NCI-H774 (cell line): ENCODE measurements at regions not wholly inside any gene's neighbourhood (a gene's known extent, or its start where the extent isn't known, plus 50 kb on each side); places are given as distances from the start of the nearest gene placed in this dataset.

Source experiments
- DNase-seq: peaks from one replicate; lab custom pipeline; 2025; lab: John Stamatoyannopoulos, UW

GRCh38 chr16:5442986-5443385, 345.4 kb upstream of the EEF2KMT start:
- DNase-seq = no peak

GRCh38 chr16:5442054-5442453, 344.5 kb upstream of the EEF2KMT start:
- no peak for DNase-seq

GRCh38 chr16:5438591-5438990, 341.0 kb upstream of the EEF2KMT start:
- DNase-seq = no peak

GRCh38 chr16:5433587-5433986, 336.0 kb upstream of the EEF2KMT start:
- DNase-seq = no peak

GRCh38 chr16:5432166-5432565, 334.6 kb upstream of the EEF2KMT start:
- no peak for DNase-seq

- no peak for DNase-seq
These were observed 333.0 kb upstream of the EEF2KMT start for GRCh38 chr16:5430598-5430997.

- DNase-seq = no peak
These were observed 331.3 kb upstream of the EEF2KMT start for GRCh38 chr16:5428932-5429331.

GRCh38 chr16:5427571-5427970, 330.0 kb upstream of the EEF2KMT start:
- no peak for DNase-seq

GRCh38 chr16:5422643-5423496, 325.3 kb upstream of the EEF2KMT start:
- DNase-seq = no peak

- no peak for DNase-seq
These were observed 324.5 kb upstream of the EEF2KMT start for GRCh38 chr16:5422047-5422446.

GRCh38 chr16:5416013-5416412, 318.4 kb upstream of the EEF2KMT start:
- no peak for DNase-seq

GRCh38 chr16:5415123-5415522, 317.5 kb upstream of the EEF2KMT start:
- no peak for DNase-seq

GRCh38 chr16:5412731-5413130, 315.1 kb upstream of the EEF2KMT start:
- no peak for DNase-seq

GRCh38 chr16:5398203-5398602, 300.6 kb upstream of the EEF2KMT start:
- DNase-seq = no peak

- no peak for DNase-seq
These were observed 299.3 kb upstream of the EEF2KMT start for GRCh38 chr16:5396880-5397279.

- no peak for DNase-seq
These were observed 295.5 kb upstream of the EEF2KMT start for GRCh38 chr16:5393070-5393469.

GRCh38 chr16:5386989-5387388, 289.4 kb upstream of the EEF2KMT start:
- DNase-seq = no peak

- no peak for DNase-seq
These were observed 288.2 kb upstream of the EEF2KMT start for GRCh38 chr16:5385811-5386210.

GRCh38 chr16:5385115-5385514, 287.5 kb upstream of the EEF2KMT start:
- DNase-seq = no peak

- no peak for DNase-seq
These were observed 286.1 kb upstream of the EEF2KMT start for GRCh38 chr16:5383737-5384136.

GRCh38 chr16:5382484-5382883, 284.9 kb upstream of the EEF2KMT start:
- DNase-seq = no peak

GRCh38 chr16:5381481-5381880, 283.9 kb upstream of the EEF2KMT start:
- DNase-seq = no peak

GRCh38 chr16:5379954-5380353, 282.4 kb upstream of the EEF2KMT start:
- DNase-seq = no peak

GRCh38 chr16:5378531-5378930, 280.9 kb upstream of the EEF2KMT start:
- DNase-seq = no peak
